IPS-NIHi7 (cell line): ENCODE measurements at regions not wholly inside any gene's neighbourhood (a gene's known extent, or its start where the extent isn't known, plus 50 kb on each side); places are given as distances from the start of the nearest gene placed in this dataset.
A peak's percentile ranks its signal among the peaks of the same experiment; 100 is the strongest.

ENCODE experiments used
- DNase-seq: peaks from one replicate; pipeline ENCODE4 v3.0.0; 2012; ENCODE audit warnings: mixed read lengths; ENCODE audit errors: extremely low spot score

- DNase-seq = no peak
Observed at GRCh38 chr15:70327328-70327855, 229.7 kb upstream of the TLE3 start.

DNA sequence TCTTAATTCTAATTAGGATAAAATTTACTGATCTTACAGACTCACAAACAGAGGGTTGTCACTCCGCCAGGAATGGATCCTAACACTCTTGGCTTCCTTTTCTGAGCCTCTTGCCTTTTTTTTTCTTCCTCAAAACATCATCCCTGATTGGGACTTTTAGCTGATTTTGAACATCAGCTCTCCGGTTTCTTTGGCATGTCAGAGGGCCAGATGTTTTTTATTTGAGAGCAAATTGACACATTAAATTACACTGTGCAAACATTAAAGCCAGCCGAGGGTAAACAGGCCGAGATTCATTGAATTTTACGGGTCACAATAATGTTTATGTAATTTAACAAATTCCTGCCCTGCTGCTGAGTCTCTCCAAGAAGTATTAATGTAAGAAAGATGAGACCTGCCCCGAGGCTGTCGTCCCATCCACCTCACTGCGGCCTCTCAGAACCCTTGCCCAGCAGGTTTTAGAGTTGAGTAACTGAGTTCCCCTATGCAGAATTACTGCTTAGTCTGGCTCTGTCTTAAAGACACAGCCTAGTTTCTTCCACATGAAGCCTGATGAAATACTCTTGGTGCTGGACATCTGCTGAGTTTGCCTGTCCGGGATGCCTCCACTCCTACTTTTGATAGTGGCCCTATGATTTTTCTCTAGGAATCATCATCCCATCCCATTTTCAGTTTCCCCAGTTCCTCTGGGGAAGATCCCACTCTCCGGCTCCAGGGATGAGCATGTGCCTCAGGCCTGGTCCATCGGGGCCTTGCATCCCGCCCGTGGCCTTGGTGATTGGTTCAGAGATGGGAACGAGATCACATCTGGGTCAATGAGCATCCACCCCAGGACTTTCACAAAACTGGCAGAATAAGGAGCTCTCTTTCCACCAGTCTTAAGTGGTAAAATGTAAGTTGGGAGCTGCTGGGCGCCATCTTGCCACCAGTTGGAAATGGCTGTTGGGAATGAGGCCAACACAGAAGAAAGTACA is 226.6 kb upstream of the TLE3 start:
- DNase-seq = no peak

DNA sequence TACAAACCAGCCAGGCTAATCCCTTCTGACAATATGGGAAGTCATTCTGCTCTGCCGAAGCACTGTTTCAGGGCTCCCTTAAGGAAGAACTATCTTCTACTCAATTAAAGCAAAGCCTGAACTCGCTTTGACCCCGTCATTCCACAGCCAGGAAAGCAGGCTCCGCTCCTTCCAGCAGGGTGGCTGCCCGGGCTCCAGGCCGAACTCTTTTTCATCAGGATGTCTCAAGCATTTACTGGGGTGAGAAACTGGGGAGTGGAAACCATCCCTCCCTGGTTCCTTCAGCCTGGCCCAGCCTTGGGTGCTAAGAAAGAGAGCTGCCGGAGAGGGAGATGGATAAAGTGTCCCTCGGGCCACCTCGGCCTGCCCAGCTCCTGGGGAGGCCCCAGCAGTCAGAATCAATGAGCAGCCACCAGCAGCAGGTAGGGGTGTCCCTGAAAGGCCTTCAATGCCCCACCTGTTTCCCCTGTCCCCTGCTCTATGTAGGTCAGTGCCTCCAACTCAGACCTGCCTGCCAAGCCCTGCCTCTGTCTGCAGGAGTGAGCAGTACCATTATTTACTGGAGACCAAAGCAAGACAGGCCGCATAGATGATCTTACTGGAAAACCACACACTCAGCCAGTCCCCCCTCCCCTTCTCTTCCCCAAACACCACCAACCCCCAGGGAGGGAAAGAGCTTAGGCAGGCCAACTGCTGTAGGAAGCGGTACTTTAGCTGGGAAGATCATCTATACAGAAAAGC is 225.6 kb upstream of the TLE3 start:
- DNase-seq = peak; percentile 55

- no peak for DNase-seq
Observed at GRCh38 chr15:70322051-70322668, 224.4 kb upstream of the TLE3 start.

DNA sequence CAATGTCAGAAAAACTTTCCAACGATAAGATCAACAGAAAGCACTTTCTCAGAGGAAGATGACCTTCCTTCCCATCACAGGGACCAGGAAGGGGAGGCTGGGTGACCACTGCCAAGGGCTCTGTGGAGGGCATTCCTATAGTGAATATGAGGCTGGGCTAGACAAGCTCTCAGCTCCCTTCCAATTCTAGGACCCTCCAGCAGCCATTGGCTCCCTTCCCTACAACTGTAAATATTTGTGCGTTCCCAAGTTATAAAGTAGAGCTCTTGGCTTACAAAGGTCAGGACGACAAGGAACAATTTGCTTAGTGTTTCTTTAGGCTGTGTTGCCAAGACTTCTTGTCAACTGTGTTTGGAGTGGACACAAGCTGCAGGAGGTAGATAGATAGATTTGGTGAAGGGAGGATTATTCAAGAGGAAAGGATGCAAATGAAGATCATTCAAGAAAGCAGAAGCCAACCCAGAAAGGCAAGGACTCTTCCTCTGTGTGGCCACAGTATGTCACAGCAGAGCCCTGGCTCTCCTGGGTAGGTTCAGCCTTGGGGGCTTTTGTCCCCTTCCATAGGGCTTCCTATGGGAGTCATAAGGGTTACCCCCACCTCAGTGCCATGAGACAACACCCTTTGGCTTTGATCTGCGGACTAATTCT is 223.6 kb upstream of the TLE3 start:
- DNase-seq = no peak

GRCh38 chr15:70320482-70320881 is 222.8 kb upstream of the TLE3 start:
- DNase-seq = no peak

DNA sequence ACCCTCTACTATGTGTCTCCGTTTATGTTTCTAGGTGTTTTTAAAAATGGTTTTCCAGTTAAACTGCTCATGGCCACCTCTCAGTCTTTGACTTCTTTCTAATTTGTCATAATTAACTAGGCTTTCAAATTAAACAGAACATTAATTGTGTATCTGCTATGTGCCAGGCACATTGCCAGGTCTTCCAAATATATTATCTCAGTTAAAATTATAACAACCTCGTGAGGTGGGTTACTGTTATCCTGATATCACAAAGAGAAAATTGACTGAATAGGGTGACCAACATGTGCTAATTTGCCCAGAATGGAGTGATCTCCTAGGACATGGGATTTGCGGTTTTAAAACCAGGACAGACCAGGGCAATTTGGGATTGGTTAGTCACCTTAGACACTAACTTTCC is 222.4 kb upstream of the TLE3 start:
- DNase-seq = no peak

GRCh38 chr15:70319466-70319865 is 221.7 kb upstream of the TLE3 start:
- no peak for DNase-seq

- no peak for DNase-seq
Observed at GRCh38 chr15:70318594-70319465, 221.1 kb upstream of the TLE3 start.

GRCh38 chr15:70316059-70316600 is 218.4 kb upstream of the TLE3 start:
- no peak for DNase-seq

DNA sequence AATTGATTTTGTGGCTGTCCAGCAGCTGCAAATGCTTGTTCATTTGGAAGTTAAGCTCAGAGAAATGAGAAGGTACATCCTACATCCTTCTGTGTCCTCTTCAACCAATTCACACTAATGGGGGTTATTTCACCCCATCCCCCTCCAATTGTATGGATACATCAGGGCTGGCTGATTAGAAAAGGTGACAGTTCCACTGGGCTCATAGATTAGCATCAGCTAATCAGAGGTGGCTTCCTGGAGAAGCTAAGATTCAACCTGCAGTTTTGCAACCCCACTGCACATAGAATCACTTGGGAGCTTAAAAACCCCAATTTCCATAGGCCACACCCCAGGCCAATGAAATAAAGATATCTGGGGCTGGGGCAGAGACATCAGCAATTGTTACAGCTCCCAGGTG is 217.7 kb upstream of the TLE3 start:
- DNase-seq = no peak

DNA sequence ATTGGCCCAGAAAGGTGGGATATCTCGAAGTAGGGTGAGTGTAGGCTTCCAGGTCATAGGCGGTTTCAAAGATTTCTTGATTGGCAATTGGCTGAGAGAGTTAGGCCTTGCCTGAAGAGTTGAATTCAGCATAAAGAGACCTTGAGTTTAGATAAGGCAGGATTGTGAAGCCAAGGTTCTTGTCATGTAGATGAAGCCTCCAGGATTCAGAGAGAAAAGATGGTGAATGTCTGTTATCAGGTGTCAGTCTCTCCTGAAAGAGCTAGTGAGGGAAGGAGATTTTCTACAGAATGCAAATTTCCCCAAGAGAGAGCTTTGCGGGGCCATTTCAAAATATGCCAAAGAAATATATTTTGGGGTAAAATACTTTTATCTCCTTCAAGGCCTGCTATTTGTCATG is 217.0 kb upstream of the TLE3 start:
- no peak for DNase-seq

DNA sequence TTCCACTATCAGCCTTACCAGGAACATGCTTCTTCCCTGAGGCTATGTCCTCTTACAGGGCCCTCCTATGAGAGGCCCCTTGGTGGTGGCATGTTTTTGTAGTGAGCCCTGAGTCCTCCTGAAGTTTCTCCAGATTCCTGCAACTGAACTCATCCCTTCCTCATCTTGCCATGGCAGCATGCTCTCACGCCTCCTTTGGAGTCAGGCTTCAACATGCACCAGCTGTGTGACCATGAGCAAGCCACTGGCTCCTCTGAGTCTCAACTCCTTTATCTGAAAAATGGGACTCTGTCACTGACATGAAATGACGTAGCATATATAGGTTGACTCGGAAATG is 216.3 kb upstream of the TLE3 start:
- no peak for DNase-seq

DNA sequence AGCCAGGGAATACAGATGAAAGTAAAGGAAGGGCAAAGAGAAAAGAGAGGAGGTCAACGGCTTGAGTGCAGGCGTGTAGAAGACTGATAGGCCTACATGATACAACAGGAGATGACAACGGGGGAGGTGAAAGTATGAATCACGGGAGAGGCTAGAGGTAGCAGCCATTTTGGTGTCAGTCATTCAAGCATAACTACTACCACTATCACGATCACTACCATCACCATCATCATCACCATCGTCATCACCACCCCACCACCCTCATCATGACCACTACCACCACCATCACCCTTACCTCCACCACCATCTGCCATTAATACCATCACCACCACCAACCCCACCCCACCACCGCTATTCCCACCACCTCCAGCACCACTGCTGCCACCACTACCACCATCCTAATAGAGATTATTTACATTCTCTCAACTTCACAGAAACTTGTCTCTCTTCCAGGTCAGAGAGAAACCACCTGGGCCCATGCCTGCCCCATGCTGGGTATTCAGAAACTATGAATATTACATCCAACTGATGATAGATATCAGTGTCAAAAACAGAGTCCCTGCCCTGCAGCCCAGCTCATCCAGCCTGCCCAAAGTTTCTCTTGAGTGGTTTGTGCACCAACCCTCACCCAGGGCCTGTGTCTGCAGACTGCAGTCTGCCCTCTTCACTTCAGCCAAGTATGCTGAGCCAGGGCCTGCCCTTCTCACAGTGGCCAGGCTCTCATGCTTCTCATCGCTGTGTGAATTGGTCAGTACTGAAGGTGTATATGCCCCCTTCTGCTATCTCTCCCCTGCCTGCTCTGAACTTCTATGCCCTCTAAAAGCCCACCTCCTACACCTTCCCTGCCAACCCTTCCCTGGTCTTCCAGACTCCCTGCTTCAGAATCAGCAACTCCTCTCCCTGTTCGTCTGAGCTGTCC is 215.6 kb upstream of the TLE3 start:
- no peak for DNase-seq

GRCh38 chr15:70311821-70312220 is 214.1 kb upstream of the TLE3 start:
- DNase-seq = no peak

DNA sequence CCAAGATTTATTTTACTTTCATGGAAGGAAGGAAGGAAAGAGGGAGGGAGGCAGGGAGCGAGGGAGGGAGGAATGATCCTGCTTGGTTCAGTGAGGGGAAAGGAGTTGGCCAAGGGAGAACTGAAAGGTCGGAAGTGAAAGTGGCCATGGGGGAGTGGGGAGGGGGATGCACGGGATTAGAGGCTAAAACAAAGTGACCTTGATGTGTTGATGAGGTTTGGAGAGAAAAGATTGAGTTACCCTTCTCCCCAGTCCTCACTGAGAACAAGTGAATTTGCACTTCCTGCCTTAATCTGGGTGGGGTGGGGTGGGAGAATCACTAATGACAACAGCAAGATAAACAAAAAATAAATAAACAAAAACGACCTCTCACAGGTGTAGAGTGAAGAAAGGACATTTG is 212.0 kb upstream of the TLE3 start:
- DNase-seq = peak; percentile 42

- DNase-seq = no peak
Observed at GRCh38 chr15:70308735-70309434, 211.2 kb upstream of the TLE3 start.

GRCh38 chr15:70308011-70308734 is 210.5 kb upstream of the TLE3 start:
- DNase-seq = no peak
